WTC11 (cell line): ENCODE measurements at regions not wholly inside any gene's neighbourhood (a gene's known extent, or its start where the extent isn't known, plus 50 kb on each side); places are given as distances from the start of the nearest gene placed in this dataset.

Experiments
- ATAC-seq: fragments of 200-7000 bp; cut with Tn5 transposase; 2 replicates; pipeline ENCODE4 v1.10.0; 2021; ENCODE audit warnings: mild to moderate bottlenecking, moderate library complexity
- CTCF ChIA-PET: fragments of 300-600 bp; sonication (Branson Sonifier 250); formaldehyde crosslinking; loops from one replicate; lab custom pipeline; 2021; ENCODE audit warnings: antibody characterized with exemption; lab: Charles Lee
- POLR2A ChIA-PET: fragments of 350-600 bp; sonication (Branson Sonifier 250); formaldehyde crosslinking; loops from one replicate; lab custom pipeline; 2021; ENCODE audit warnings: antibody characterized with exemption; lab: Charles Lee
- DNase-seq: peaks from one replicate; pipeline ENCODE4 v3.0.0; 2021; ENCODE audit warnings: low spot score
- H3K27ac Mint-ChIP-seq: 2 replicates; pipeline ENCODE4 v1.8.0; 2021; ENCODE audit warnings: mixed read lengths
- H3K27me3 Mint-ChIP-seq: 2 replicates; pipeline ENCODE4 v1.8.0; 2021; ENCODE audit warnings: low read depth, mild to moderate bottlenecking, moderate library complexity, mixed read lengths
- H3K36me3 Mint-ChIP-seq: 2 replicates; pipeline ENCODE4 v1.8.0; 2021; ENCODE audit warnings: mixed read lengths
- H3K4me1 Mint-ChIP-seq: 2 replicates; pipeline ENCODE4 v1.8.0; 2022; ENCODE audit warnings: mixed read lengths
- H3K4me3 Mint-ChIP-seq: 2 replicates; pipeline ENCODE4 v1.8.0; 2021; ENCODE audit warnings: mild to moderate bottlenecking, moderate library complexity, mixed read lengths
- H3K9me3 Mint-ChIP-seq: 2 replicates; pipeline ENCODE4 v1.8.0; 2021; ENCODE audit warnings: mixed read lengths
- ESRRA ChIP-seq: sonication (generic); formaldehyde crosslinking; IDR thresholded peaks from 2 replicates; pipeline ENCODE4 v1.8.1; 2022; ENCODE audit warnings: mild to moderate bottlenecking, missing genetic modification reagents, borderline replicate concordance
- NR1H2 ChIP-seq: sonication (generic); formaldehyde crosslinking; IDR thresholded peaks from 2 replicates; pipeline ENCODE4 v1.9.0; 2021; ENCODE audit warnings: mild to moderate bottlenecking, moderate library complexity, missing genetic modification reagents
- RORB ChIP-seq: fragments of 250-450 bp; sonication (Bioruptor Pico); IDR thresholded peaks from 2 replicates; pipeline ENCODE4 v1.9.0; 2021; ENCODE audit warnings: mild to moderate bottlenecking
- SP1 ChIP-seq: sonication (generic); formaldehyde crosslinking; conservative IDR thresholded peaks from 2 replicates; pipeline ENCODE4 v1.8.1; 2022; ENCODE audit warnings: missing genetic modification reagents
- ZNF138 ChIP-seq: sonication (generic); formaldehyde crosslinking; conservative IDR thresholded peaks from 2 replicates; pipeline ENCODE4 v1.8.1; 2022; ENCODE audit warnings: mild to moderate bottlenecking, moderate library complexity, missing genetic modification reagents
- TF ChIP-seq, protein P1 (sequence below): sonication (generic); formaldehyde crosslinking; IDR thresholded peaks from 2 replicates; pipeline ENCODE4 v1.8.0; 2022; ENCODE audit warnings: mild to moderate bottlenecking, missing genetic modification reagents
- TF ChIP-seq, protein P2 (sequence below): sonication (generic); formaldehyde crosslinking; IDR thresholded peaks from 2 replicates; pipeline ENCODE4 v1.8.1; 2022; ENCODE audit warnings: low read depth, missing genetic modification reagents, borderline replicate concordance
- TF ChIP-seq, protein P3 (sequence below): fragments of 250-450 bp; sonication (Bioruptor Pico); IDR thresholded peaks from 2 replicates; pipeline ENCODE4 v1.9.0; 2021; ENCODE audit warnings: mild to moderate bottlenecking
- TF ChIP-seq, protein P4 (sequence below): fragments of 250-450 bp; sonication (Bioruptor Pico); IDR thresholded peaks from 2 replicates; pipeline ENCODE4 v1.9.0; 2021; ENCODE audit warnings: mild to moderate bottlenecking
- TF ChIP-seq, protein P5 (sequence below): fragments of 200-600 bp; IDR thresholded peaks from 2 replicates; pipeline ENCODE4 v1.8.0; 2022; ENCODE audit warnings: antibody characterized with exemption
- TF ChIP-seq, protein P6 (sequence below): sonication (generic); formaldehyde crosslinking; IDR thresholded peaks from 2 replicates; pipeline ENCODE4 v1.8.0; 2023; ENCODE audit warnings: mild to moderate bottlenecking, missing genetic modification reagents
- TF ChIP-seq, protein P7 (sequence below): sonication (generic); formaldehyde crosslinking; IDR thresholded peaks from 2 replicates; pipeline ENCODE4 v1.8.1; 2022; ENCODE audit warnings: missing genetic modification reagents, borderline replicate concordance
- TF ChIP-seq, protein P8 (sequence below): fragments of 250-450 bp; sonication (Bioruptor Pico); IDR thresholded peaks from 2 replicates; pipeline ENCODE4 v2.1.2; 2022; ENCODE audit warnings: mild to moderate bottlenecking, moderate library complexity

DNA sequence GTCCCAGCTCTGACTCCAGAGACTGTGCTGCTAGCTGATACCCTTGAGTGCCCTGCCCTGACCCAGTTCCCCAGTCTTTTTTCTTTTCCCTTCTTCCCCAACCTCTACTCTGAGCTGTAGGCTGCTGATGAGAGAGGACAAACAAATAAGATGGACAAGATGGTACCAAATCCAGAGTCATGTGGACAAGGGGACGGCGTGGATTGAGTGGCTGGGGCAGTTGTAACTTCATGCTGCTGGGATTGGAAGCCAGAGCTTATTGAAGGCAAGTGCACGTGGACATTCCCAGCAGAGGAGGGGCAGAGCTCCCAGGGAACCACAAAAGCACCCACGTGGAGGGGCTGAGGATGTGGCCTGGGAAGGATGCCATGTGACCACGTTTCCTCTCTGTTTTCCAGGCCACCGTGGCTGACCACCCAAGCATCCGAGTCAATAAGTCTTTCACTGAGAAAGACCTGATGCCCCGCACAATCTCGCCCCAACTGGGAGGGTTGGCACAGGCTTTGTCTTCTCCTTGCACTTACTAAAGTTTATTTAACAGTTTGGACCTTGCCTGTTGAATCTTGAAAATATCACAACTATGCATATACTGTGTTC is 323.3 kb upstream of the ZNF507 start:
- TF ChIP-seq, protein P1, sequence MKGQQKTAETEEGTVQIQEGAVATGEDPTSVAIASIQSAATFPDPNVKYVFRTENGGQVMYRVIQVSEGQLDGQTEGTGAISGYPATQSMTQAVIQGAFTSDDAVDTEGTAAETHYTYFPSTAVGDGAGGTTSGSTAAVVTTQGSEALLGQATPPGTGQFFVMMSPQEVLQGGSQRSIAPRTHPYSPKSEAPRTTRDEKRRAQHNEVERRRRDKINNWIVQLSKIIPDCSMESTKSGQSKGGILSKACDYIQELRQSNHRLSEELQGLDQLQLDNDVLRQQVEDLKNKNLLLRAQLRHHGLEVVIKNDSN (CRISPR knock-in tag), result no peak
- TF ChIP-seq, protein P2, sequence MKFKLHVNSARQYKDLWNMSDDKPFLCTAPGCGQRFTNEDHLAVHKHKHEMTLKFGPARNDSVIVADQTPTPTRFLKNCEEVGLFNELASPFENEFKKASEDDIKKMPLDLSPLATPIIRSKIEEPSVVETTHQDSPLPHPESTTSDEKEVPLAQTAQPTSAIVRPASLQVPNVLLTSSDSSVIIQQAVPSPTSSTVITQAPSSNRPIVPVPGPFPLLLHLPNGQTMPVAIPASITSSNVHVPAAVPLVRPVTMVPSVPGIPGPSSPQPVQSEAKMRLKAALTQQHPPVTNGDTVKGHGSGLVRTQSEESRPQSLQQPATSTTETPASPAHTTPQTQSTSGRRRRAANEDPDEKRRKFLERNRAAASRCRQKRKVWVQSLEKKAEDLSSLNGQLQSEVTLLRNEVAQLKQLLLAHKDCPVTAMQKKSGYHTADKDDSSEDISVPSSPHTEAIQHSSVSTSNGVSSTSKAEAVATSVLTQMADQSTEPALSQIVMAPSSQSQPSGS, result no peak
- TF ChIP-seq ESRRA (CRISPR knock-in tag), result no peak
- no peak for TF ChIP-seq SP1 (CRISPR knock-in tag)
- TF ChIP-seq, protein P3, sequence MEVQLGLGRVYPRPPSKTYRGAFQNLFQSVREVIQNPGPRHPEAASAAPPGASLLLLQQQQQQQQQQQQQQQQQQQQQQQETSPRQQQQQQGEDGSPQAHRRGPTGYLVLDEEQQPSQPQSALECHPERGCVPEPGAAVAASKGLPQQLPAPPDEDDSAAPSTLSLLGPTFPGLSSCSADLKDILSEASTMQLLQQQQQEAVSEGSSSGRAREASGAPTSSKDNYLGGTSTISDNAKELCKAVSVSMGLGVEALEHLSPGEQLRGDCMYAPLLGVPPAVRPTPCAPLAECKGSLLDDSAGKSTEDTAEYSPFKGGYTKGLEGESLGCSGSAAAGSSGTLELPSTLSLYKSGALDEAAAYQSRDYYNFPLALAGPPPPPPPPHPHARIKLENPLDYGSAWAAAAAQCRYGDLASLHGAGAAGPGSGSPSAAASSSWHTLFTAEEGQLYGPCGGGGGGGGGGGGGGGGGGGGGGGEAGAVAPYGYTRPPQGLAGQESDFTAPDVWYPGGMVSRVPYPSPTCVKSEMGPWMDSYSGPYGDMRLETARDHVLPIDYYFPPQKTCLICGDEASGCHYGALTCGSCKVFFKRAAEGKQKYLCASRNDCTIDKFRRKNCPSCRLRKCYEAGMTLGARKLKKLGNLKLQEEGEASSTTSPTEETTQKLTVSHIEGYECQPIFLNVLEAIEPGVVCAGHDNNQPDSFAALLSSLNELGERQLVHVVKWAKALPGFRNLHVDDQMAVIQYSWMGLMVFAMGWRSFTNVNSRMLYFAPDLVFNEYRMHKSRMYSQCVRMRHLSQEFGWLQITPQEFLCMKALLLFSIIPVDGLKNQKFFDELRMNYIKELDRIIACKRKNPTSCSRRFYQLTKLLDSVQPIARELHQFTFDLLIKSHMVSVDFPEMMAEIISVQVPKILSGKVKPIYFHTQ (CRISPR knock-in tag), result no peak
- TF ChIP-seq ZNF138 (CRISPR knock-in tag), result no peak
- TF ChIP-seq, protein P4, sequence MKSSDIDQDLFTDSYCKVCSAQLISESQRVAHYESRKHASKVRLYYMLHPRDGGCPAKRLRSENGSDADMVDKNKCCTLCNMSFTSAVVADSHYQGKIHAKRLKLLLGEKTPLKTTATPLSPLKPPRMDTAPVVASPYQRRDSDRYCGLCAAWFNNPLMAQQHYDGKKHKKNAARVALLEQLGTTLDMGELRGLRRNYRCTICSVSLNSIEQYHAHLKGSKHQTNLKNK (CRISPR knock-in tag), result no peak
- TF ChIP-seq, protein P5, sequence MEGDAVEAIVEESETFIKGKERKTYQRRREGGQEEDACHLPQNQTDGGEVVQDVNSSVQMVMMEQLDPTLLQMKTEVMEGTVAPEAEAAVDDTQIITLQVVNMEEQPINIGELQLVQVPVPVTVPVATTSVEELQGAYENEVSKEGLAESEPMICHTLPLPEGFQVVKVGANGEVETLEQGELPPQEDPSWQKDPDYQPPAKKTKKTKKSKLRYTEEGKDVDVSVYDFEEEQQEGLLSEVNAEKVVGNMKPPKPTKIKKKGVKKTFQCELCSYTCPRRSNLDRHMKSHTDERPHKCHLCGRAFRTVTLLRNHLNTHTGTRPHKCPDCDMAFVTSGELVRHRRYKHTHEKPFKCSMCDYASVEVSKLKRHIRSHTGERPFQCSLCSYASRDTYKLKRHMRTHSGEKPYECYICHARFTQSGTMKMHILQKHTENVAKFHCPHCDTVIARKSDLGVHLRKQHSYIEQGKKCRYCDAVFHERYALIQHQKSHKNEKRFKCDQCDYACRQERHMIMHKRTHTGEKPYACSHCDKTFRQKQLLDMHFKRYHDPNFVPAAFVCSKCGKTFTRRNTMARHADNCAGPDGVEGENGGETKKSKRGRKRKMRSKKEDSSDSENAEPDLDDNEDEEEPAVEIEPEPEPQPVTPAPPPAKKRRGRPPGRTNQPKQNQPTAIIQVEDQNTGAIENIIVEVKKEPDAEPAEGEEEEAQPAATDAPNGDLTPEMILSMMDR, result no peak
- TF ChIP-seq RORB, result no peak
- TF ChIP-seq NR1H2 (CRISPR knock-in tag), result no peak
- TF ChIP-seq, protein P6, sequence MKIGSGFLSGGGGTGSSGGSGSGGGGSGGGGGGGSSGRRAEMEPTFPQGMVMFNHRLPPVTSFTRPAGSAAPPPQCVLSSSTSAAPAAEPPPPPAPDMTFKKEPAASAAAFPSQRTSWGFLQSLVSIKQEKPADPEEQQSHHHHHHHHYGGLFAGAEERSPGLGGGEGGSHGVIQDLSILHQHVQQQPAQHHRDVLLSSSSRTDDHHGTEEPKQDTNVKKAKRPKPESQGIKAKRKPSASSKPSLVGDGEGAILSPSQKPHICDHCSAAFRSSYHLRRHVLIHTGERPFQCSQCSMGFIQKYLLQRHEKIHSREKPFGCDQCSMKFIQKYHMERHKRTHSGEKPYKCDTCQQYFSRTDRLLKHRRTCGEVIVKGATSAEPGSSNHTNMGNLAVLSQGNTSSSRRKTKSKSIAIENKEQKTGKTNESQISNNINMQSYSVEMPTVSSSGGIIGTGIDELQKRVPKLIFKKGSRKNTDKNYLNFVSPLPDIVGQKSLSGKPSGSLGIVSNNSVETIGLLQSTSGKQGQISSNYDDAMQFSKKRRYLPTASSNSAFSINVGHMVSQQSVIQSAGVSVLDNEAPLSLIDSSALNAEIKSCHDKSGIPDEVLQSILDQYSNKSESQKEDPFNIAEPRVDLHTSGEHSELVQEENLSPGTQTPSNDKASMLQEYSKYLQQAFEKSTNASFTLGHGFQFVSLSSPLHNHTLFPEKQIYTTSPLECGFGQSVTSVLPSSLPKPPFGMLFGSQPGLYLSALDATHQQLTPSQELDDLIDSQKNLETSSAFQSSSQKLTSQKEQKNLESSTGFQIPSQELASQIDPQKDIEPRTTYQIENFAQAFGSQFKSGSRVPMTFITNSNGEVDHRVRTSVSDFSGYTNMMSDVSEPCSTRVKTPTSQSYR (CRISPR knock-in tag), result no peak
- TF ChIP-seq, protein P7, sequence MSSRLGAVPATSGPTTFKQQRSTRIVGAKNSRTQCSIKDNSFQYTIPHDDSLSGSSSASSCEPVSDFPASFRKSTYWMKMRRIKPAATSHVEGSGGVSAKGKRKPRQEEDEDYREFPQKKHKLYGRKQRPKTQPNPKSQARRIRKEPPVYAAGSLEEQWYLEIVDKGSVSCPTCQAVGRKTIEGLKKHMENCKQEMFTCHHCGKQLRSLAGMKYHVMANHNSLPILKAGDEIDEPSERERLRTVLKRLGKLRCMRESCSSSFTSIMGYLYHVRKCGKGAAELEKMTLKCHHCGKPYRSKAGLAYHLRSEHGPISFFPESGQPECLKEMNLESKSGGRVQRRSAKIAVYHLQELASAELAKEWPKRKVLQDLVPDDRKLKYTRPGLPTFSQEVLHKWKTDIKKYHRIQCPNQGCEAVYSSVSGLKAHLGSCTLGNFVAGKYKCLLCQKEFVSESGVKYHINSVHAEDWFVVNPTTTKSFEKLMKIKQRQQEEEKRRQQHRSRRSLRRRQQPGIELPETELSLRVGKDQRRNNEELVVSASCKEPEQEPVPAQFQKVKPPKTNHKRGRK (CRISPR knock-in tag), result no peak
- TF ChIP-seq, protein P8, sequence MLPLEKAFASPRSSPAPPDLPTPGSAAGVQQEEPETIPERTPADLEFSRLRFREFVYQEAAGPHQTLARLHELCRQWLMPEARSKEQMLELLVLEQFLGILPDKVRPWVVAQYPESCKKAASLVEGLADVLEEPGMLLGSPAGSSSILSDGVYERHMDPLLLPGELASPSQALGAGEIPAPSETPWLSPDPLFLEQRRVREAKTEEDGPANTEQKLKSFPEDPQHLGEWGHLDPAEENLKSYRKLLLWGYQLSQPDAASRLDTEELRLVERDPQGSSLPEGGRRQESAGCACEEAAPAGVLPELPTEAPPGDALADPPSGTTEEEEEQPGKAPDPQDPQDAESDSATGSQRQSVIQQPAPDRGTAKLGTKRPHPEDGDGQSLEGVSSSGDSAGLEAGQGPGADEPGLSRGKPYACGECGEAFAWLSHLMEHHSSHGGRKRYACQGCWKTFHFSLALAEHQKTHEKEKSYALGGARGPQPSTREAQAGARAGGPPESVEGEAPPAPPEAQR, result no peak
- Mint-ChIP-seq H3K27me3 (no peaks in the 10 kb centered on the region), H3K36me3 (no peaks in the 10 kb centered on the region), H3K9me3 (peaks cover 21% of the 10 kb centered on the region), H3K4me3 (no peak overlapping the region), H3K4me1 (peaks cover 8% of the 10 kb centered on the region; the same call in 1 of the 2 replicates), H3K27ac (no peak overlapping the region)
- CTCF ChIA-PET, result no interaction called here
- ATAC-seq, result no peak
- POLR2A ChIA-PET, result no interaction called here
- no peak for DNase-seq
